ENCODE measurements at regions not wholly inside any gene's neighbourhood (a gene's known extent, or its start where the extent isn't known, plus 50 kb on each side); places are given as distances from the start of the nearest gene placed in this dataset.
"Not testable (repeated sequence)": the region's sequence is repeated elsewhere in the genome, so short reads cannot be mapped to it uniquely, and the experiment has no call there.

- DNase-seq (ENCODE audit: low spot score in 2 of 2) = no peak
- FAIRE-seq = no peak
Measured at GRCh38 chr2:83908750-83909149, 550.3 kb downstream of the SUCLG1 start.

GRCh38 chr2:83901317-83901716, 557.8 kb downstream of the SUCLG1 start:
- DNase-seq (ENCODE audit: low spot score in 2 of 2) (no peak), FAIRE-seq (no peak)

GRCh38 chr2:83900862-83901261, 558.2 kb downstream of the SUCLG1 start:
- no peak for DNase-seq (ENCODE audit: low spot score in 2 of 2)
- FAIRE-seq = no peak

DNA sequence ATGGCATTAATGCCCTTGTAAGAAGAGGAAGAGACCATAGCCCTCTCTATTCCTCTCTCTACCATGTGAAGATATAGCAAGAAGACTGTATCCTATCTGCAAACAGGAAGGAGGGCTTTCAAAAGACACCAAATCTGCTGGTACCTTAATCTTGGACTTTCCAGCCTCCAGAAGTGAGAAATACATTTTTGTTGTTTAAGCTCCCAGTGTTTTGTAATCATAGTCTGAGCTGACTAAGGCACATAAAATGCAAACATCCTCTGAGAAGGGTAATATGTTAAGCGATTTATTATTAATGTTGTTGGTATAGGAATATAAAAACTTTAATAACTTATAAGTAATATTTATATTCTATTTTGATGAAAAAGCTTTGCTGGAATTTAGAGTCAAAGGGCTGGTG, 559.8 kb downstream of the SUCLG1 start:
- FAIRE-seq (no peak), DNase-seq (ENCODE audit: low spot score in 2 of 2) (no peak)

GRCh38 chr2:83894976-83895375, 564.1 kb downstream of the SUCLG1 start:
- DNase-seq (ENCODE audit: low spot score in 2 of 2) (no peak), FAIRE-seq (no peak)

DNA sequence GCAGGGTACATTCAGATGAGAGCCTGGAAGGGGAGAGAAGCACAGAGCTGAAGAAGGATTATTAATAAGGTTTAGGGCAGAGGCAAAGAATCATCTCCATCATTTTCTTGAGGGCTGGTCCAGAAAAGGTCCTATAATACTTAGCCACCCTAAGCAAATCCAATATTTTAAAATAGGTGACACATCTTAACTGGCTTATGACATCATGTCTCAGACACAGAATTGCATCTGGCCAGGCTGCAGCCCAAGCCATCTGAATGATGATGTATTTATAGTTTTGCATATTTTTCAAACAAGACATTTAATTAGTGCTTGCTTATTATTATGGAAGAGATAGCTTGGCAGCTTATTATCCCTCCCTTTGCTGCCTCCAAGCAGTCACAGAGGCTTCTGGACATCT, 571.3 kb downstream of the SUCLG1 start:
- no peak for DNase-seq (ENCODE audit: low spot score in 2 of 2)
- FAIRE-seq = no peak

DNA sequence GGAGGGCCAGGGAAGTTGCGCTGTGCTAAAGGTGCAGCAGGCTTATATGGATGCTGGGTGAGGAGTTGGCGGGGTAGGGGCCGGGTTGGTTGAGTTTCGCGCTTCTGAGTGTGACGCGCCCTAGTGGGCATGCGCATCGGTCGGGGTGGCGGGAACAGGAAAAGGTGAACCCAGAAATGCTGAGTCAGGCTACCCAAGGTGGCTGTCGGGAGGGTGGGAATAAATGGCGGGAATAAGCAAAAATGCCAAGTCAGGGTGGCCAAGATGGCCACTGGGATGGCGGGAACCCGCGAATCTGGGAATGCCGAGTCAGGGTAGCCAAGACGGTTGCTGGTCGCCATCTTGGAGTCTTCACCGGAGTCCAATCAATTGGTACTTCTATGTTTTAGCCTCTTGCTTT, 580.0 kb downstream of the SUCLG1 start:
- DNase-seq (ENCODE audit: low spot score in 2 of 2) (no peak), FAIRE-seq (no peak)

DNA sequence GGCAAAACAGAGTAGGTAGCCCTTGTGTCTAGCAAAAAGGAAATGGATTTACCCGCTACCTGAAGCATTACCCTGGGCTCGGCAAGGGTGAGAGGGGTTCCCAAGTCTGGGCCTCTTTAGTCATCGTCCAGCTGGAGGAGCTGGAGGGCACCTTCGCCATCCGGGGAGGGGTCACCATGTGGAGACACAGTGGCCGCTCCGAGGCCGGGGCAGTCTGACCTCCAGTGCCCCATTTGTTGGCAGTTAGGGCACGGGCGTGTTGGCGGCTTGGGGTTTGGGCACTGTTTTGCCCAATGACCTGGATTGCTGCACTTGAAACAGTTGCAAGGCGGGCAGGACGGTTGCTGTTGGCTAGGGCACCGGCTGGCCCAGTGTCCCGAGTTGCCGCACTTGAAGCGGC, 581.8 kb downstream of the SUCLG1 start:
- not testable (repeated sequence) for FAIRE-seq

DNA sequence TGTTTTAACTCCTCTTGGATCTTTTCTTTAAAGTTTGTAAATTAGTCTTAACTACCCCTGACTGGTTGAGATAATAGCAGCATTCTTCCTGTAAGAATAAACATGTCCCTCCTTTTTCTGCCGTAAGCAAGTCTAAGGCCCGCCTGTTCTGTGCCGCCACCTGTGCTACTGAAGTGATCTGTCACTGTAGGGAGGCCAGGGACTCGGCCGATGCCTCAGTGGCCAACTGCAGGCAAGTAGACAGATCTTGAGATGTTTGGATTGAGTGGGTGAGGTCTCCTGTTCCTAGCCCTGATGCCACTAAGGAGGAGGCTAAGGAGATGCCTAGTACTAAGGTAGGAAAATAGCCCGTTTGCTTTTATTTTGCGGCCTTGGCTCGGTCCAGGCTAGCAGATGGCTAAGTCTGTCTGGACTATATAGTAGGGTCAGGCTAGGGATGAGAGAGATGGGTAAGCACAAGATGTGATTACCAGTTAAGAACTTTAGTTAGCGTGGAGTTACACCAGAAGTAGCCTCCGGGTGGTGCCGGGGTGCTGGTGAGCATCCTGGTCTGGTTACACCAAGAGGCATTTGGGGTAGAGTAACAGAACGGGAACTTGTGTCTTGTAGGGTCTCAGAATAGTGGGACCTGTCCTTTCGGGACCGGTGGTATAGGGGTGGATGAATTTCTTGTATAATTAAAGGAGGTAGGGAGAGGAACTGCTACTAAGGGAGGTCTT, 584.2 kb downstream of the SUCLG1 start:
- DNase-seq (ENCODE audit: low spot score in 2 of 2) (no peak), FAIRE-seq (no peak)

More for the DNA sequence above, 581.8 kb downstream of the SUCLG1 start:
- DNase-seq (ENCODE audit: low spot score in 2 of 2) = not testable (repeated sequence)

- FAIRE-seq = no peak
- no peak for DNase-seq (ENCODE audit: low spot score in 2 of 2)
Measured at GRCh38 chr2:83874066-83874465, 585.0 kb downstream of the SUCLG1 start.

DNA sequence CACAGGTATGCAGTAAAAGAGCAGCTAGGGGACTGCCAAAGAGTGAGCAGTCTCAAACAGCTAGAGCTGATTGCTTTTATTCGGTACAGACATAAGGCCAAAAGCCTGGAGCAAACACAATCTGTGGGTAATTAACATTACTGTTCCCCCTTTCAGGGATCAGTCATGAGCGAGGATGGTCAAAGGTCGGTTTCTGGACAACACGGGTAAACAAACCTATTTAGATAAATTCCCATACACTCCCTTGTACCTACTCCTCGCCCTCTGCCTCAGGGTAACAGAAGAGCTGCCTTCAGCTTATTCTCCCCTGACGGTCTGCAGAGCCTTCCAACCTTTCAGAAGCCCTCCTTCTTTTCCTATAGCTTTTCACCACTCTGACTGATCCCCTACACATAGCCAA, 586.0 kb downstream of the SUCLG1 start:
- FAIRE-seq (no peak), DNase-seq (ENCODE audit: low spot score in 2 of 2) (no peak)

DNA sequence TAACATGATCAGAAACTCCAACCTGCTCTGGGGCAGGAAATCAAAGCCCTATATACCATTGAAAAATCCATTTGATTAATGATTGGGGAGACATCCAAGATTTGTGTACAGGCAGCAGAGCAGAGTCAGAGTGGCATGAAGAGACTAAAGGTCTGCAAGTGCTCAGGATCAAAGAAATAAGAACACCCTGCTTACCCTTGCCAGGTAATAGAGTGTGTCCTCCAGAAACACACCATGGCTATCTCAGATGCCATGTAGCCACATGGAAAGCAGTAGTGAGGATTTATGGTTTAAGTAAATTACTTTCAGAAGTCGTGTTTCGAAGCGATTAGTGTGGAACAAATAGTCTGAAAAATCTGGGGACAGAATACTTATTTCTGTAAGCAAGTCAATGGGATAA, 592.9 kb downstream of the SUCLG1 start:
- DNase-seq (ENCODE audit: low spot score in 2 of 2) = no peak
- FAIRE-seq = no peak

DNA sequence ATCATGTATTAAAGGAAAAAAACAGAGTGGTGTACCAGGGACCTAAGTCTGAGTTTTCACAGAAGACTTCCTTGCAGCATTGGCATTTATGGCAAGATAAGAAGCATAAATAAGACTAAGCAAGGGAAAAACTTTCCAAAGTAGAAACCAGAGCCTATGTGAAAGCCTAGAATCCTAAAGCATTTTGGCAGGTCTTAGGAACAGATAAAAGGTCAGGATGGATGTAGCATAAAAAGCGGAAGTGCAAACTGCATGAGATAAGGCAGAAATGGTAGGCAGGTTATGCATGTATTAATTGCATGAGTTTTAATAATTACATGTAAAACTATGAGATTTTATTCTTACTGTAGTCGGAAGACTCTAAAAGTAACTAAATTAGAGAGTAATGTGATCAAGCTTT, 596.5 kb downstream of the SUCLG1 start:
- FAIRE-seq (no peak), DNase-seq (ENCODE audit: low spot score in 2 of 2) (no peak)

GRCh38 chr2:83860320-83860719, 598.8 kb downstream of the SUCLG1 start:
- FAIRE-seq = no peak
- no peak for DNase-seq (ENCODE audit: low spot score in 2 of 2)

DNA sequence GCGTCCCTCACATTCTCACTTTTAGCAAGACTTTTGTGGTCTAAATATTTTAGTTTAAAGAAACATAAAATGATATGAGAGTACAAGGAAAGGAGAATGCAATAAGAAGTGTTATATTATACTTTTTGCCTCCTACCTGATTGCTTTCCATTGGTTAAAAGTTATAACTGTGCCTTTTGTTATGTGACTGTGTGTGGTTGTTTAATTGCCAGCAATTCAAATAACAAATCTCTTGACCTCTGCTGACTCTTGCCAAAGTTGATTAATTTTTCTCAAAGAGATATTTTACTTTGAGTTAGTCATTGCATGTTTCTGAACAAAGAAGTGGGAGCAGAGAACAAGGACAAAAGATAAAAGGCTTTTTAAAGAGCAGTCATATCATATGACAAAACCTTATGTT, 599.5 kb downstream of the SUCLG1 start:
- FAIRE-seq (no peak), DNase-seq (ENCODE audit: low spot score in 2 of 2) (no peak)

- FAIRE-seq = no peak
Measured at GRCh38 chr2:83851066-83851465, 608.0 kb downstream of the SUCLG1 start.

DNA sequence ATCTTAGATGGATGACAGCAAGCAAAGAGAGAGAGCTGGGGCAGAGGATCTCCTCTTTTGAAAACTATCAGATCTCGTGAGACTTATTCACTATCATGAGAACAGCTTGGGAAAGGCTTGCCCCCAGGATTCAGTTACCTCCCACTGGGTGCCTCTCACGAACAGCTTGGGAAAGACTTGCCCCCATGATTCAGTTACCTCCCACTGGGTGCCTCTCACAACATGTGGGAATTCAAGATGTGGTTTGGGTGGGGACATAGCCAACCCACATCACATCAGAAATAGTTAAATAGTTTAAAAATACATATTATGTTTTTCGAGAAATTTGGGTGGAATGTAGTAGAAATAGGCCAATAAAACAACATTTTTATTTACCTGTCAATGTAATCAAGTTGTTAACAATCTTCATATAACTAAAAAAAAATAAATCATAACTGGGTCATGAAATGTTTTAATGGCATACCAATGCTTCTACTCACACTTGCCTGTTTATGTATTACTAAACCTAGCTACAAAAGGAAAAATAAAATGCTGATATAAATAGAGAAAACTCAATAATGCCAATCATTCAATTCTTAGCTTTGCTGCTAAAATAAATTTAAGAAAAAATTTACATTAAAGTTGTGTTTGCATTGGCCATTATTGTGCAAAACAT, 608.9 kb downstream of the SUCLG1 start:
- FAIRE-seq (no peak), DNase-seq (ENCODE audit: low spot score in 2 of 2) (no peak)

More at GRCh38 chr2:83851066-83851465, 608.0 kb downstream of the SUCLG1 start:
- no peak for DNase-seq (ENCODE audit: low spot score in 2 of 2)

- FAIRE-seq = no peak
Measured at GRCh38 chr2:83844490-83844889, 614.6 kb downstream of the SUCLG1 start.

GRCh38 chr2:83842421-83842820, 616.7 kb downstream of the SUCLG1 start:
- FAIRE-seq = no peak

More at GRCh38 chr2:83844490-83844889, 614.6 kb downstream of the SUCLG1 start:
- DNase-seq (ENCODE audit: low spot score in 2 of 2) = no peak

GRCh38 chr2:83837823-83838222, 621.3 kb downstream of the SUCLG1 start:
- DNase-seq (ENCODE audit: low spot score in 2 of 2) = no peak
- FAIRE-seq = no peak

More at GRCh38 chr2:83842421-83842820, 616.7 kb downstream of the SUCLG1 start:
- DNase-seq (ENCODE audit: low spot score in 2 of 2) = no peak

- no peak for FAIRE-seq
- DNase-seq (ENCODE audit: low spot score in 2 of 2) = no peak
Measured at GRCh38 chr2:83827618-83828017, 631.5 kb downstream of the SUCLG1 start.

- FAIRE-seq = no peak
- DNase-seq (ENCODE audit: low spot score in 2 of 2) = no peak
Measured at GRCh38 chr2:83826577-83826976, 632.5 kb downstream of the SUCLG1 start.

All from frontal cortex (tissue), 3 donors.